Tibial artery (tissue), 4 donors: ENCODE measurements at regions not wholly inside any gene's neighbourhood (a gene's known extent, or its start where the extent isn't known, plus 50 kb on each side); places are given as distances from the start of the nearest gene placed in this dataset.

Experiments used
- DNase-seq, 2 donors: peaks; one replicate each; pipeline ENCODE4 v3.0.0-alpha.2; 2019
- H3K27ac ChIP-seq, 2 donors: fragments of 200-600 bp; sonication (generic) in 1 of 2; 1 replicate in 1 of 2; 2 replicates in 1 of 2; pipeline ENCODE4 v1.5.1; 2018 to 2019; ENCODE audit warnings: mild to moderate bottlenecking in 1 of 2
- H3K27me3 ChIP-seq, 2 donors: fragments of 200-600 bp; sonication (generic) in 1 of 2; one replicate each; pipeline versions ENCODE4 v1.5.1 to v1.6.0; 2016 to 2019
- H3K36me3 ChIP-seq, 3 donors: fragments of 200-600 bp; sonication (generic) in 2 of 3; one replicate each; pipeline ENCODE4 v1.5.1; 2016 to 2019; ENCODE audit warnings: mild to moderate bottlenecking in 2 of 3
- H3K4me1 ChIP-seq, 4 donors: fragments of 200-600 bp; sonication (generic) in 2 of 4; 1 replicate in 3 of 4; 2 replicates in 1 of 4; pipeline ENCODE4 v1.5.1; 2016 to 2019
- H3K4me3 ChIP-seq, 2 donors: fragments of 200-600 bp; sonication (generic) in 1 of 2; 1 replicate in 1 of 2; 2 replicates in 1 of 2; pipeline ENCODE4 v1.5.1; 2018 to 2019; ENCODE audit warnings: mild to moderate bottlenecking in 2 of 2
- H3K9me3 ChIP-seq, 3 donors: fragments of 200-600 bp; sonication (generic) in 1 of 3; one replicate each; pipeline ENCODE4 v1.5.1; 2016 to 2019
- intact Hi-C: fragments of 100-400 bp; cut with DNase I; formaldehyde crosslinking; loops from one replicate; pipeline ENCODE4 v1.15.0; 2023; ENCODE audit warnings: low total_unique reads
- TF ChIP-seq, protein P1 (sequence below), 2 experiments: fragments of 200-600 bp in 1 of 2; fragments of 450-650 bp in 1 of 2; IDR thresholded peaks; one replicate each; pipeline ENCODE4 v1.5.1; 2017 to 2019; ENCODE audit warnings: antibody characterized with exemption in 2 of 2, mild to moderate bottlenecking in 1 of 2, moderate library complexity in 1 of 2

- no peak for DNase-seq
- H3K4me1 ChIP-seq, result no peaks in the 10 kb centered on the region
- no peaks in the 10 kb centered on the region for H3K36me3 ChIP-seq
- TF ChIP-seq, protein P1, sequence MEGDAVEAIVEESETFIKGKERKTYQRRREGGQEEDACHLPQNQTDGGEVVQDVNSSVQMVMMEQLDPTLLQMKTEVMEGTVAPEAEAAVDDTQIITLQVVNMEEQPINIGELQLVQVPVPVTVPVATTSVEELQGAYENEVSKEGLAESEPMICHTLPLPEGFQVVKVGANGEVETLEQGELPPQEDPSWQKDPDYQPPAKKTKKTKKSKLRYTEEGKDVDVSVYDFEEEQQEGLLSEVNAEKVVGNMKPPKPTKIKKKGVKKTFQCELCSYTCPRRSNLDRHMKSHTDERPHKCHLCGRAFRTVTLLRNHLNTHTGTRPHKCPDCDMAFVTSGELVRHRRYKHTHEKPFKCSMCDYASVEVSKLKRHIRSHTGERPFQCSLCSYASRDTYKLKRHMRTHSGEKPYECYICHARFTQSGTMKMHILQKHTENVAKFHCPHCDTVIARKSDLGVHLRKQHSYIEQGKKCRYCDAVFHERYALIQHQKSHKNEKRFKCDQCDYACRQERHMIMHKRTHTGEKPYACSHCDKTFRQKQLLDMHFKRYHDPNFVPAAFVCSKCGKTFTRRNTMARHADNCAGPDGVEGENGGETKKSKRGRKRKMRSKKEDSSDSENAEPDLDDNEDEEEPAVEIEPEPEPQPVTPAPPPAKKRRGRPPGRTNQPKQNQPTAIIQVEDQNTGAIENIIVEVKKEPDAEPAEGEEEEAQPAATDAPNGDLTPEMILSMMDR (IDR thresholded peaks at IDR 0.05), result no peak
- no peaks in the 10 kb centered on the region for H3K27me3 ChIP-seq
- H3K9me3 ChIP-seq, result no peaks in the 10 kb centered on the region
- H3K27ac ChIP-seq, result no peak overlapping the region
- no peak overlapping the region for H3K4me3 ChIP-seq
- intact Hi-C loops, result no loop called here
Measured at GRCh38 chr17:53454337-53454736, 368.4 kb upstream of the KIF2B start.

- H3K4me1 ChIP-seq, result no peaks in the 10 kb centered on the region
- DNase-seq, result no peak
- H3K36me3 ChIP-seq, result no peaks in the 10 kb centered on the region
- H3K27ac ChIP-seq, result no peak overlapping the region
- TF ChIP-seq, protein P1 (IDR thresholded peaks at IDR 0.05), result no peak
- H3K9me3 ChIP-seq, result no peaks in the 10 kb centered on the region
- H3K4me3 ChIP-seq, result no peak overlapping the region
- H3K27me3 ChIP-seq, result no peaks in the 10 kb centered on the region
- intact Hi-C loops, result no loop called here
Measured at GRCh38 chr17:53449324-53449723, 373.4 kb upstream of the KIF2B start.

GRCh38 chr17:53428913-53429312, 393.8 kb upstream of the KIF2B start:
- Histone ChIP-seq H3K27me3 (no peaks in the 10 kb centered on the region), H3K9me3 (no peaks in the 10 kb centered on the region), H3K36me3 (no peaks in the 10 kb centered on the region), H3K4me1 (no peaks in the 10 kb centered on the region), H3K27ac (no peak overlapping the region), H3K4me3 (no peak overlapping the region)
- TF ChIP-seq, protein P1 (IDR thresholded peaks at IDR 0.05), result no peak
- intact Hi-C loops, result no loop called here
- DNase-seq, result no peak

DNA sequence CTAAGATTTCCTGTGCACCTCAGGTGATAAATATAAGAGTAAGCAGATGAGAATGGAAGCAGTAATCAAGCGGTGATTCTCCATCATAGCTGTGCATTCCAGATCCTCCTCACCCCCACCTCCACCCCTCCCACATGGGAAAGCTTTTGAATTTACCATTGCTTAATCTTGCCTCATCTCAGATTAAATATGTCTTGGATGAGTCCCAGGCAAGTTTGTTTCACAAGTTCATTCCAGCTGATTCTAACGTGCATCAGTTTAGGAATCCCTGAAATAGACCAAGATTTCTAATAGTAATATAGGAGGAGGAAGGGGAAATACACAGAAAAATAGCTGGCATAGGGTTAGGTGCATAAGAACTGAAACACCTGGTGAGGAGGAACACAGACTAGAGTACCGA, 396.2 kb upstream of the KIF2B start:
- no peaks in the 10 kb centered on the region for H3K9me3 ChIP-seq

GRCh38 chr17:53420035-53420641, 402.6 kb upstream of the KIF2B start:
- Histone ChIP-seq H3K27ac (no peak overlapping the region), H3K4me3 (no peak overlapping the region), H3K4me1 (no peaks in the 10 kb centered on the region), H3K27me3 (no peaks in the 10 kb centered on the region), H3K36me3 (no peaks in the 10 kb centered on the region), H3K9me3 (no peaks in the 10 kb centered on the region)
- TF ChIP-seq, protein P1 (IDR thresholded peaks at IDR 0.05), result no peak
- no peak for DNase-seq
- intact Hi-C loops, result no loop called here

More for the DNA sequence above, 396.2 kb upstream of the KIF2B start:
- Histone ChIP-seq H3K27ac (no peak overlapping the region), H3K4me3 (no peak overlapping the region), H3K36me3 (no peaks in the 10 kb centered on the region), H3K27me3 (no peaks in the 10 kb centered on the region), H3K4me1 (no peaks in the 10 kb centered on the region)
- TF ChIP-seq, protein P1 (IDR thresholded peaks at IDR 0.05), result no peak
- intact Hi-C loops, result no loop called here
- no peak for DNase-seq

GRCh38 chr17:53409588-53409987, 413.1 kb upstream of the KIF2B start:
- Histone ChIP-seq H3K27me3 (no peaks in the 10 kb centered on the region), H3K4me1 (no peaks in the 10 kb centered on the region), H3K4me3 (no peak overlapping the region), H3K36me3 (no peaks in the 10 kb centered on the region), H3K9me3 (peaks cover 0 to 6% (median 0%) of the 10 kb centered on the region in 3 donors), H3K27ac (no peak overlapping the region)
- TF ChIP-seq, protein P1 (IDR thresholded peaks at IDR 0.05), result no peak
- intact Hi-C loops, result no loop called here
- DNase-seq, result no peak
